ENCODE measurements at regions not wholly inside any gene's neighbourhood (a gene's known extent, or its start where the extent isn't known, plus 50 kb on each side); places are given as distances from the start of the nearest gene placed in this dataset.

DNA sequence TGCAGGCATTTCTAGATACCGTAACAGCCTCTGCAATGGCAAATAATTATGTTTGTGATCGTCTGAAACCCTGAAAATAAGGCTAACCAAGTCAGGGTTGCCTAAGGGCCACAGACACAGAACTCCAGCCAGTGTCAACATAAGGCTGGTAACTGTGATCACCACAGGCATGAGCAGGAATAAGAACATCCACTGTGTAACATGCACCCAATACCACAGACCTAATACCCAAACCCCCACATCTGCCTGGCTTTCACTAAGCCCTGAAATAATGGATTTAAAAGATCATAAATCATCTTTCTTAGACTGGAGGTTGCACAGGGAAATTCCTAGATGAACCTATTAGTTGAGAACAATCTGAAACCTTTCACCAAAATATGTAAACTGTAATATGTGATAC lies 394.5 kb downstream of the NFIB start:
- Histone ChIP-seq H3K4me1 (ENCODE audit: control insufficient read depth, insufficient read depth, low read length) (no peaks in the 10 kb centered on the region; the same call in 1 of the 2 replicates), H3K4me3 (ENCODE audit: low read depth, low read length) (no peak overlapping the region), H3K27ac (ENCODE audit: extremely low read depth, low read depth, low read length) (no peak overlapping the region), H3K36me3 (ENCODE audit: control insufficient read depth in 2 of 2, insufficient read depth in 1 of 2, low read length in 2 of 2) (no peaks in the 10 kb centered on the region), H3K9me3 (ENCODE audit: control insufficient read depth, insufficient read depth, low read depth, low read length) (no peaks in the 10 kb centered on the region)
- POLR2A ChIA-PET = no interaction called here
- CTCF ChIA-PET = interaction anchor here (0.5 to 0.6 kb wide), 2 partner anchors 546 to 885 kb away, joined by 3 read pairs; no protein-coding TSS in a partner anchor
- no peak for TF ChIP-seq ZNF2 (tag by site-specific recombination; IDR thresholded peaks at IDR 0.05)
- TF ChIP-seq ZNF184 (tag by site-specific recombination; IDR thresholded peaks at IDR 0.05) = no peak
- TF ChIP-seq ZNF157 (tag by site-specific recombination; IDR thresholded peaks at IDR 0.05) = no peak

DNA sequence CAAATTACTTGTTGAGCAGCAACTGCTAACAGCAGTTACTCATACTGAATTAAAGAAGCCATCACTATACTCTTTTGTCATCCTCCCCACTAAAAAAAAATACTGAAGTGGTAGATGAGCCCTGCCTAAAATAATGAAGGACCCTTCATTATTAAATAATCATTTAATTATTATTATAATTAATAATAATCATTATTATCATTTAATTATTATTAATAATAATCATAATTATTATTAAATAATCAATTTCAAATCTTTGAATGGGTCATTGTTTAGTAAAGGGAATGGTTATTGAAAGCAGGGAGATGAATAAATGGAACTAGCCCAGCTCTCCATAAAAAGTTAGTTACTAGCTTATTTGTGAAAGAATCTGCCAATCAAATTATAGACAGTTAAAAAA lies 396.4 kb downstream of the NFIB start:
- POLR2A ChIA-PET = no interaction called here
- Histone ChIP-seq H3K4me3 (ENCODE audit: low read depth, low read length) (no peak overlapping the region), H3K36me3 (ENCODE audit: control insufficient read depth in 2 of 2, insufficient read depth in 1 of 2, low read length in 2 of 2) (no peaks in the 10 kb centered on the region), H3K9me3 (ENCODE audit: control insufficient read depth, insufficient read depth, low read depth, low read length) (no peaks in the 10 kb centered on the region), H3K27ac (ENCODE audit: extremely low read depth, low read depth, low read length) (no peak overlapping the region), H3K4me1 (ENCODE audit: control insufficient read depth, insufficient read depth, low read length) (no peaks in the 10 kb centered on the region; the same call in 1 of the 2 replicates)
- TF ChIP-seq ZNF623 (tag by site-specific recombination; IDR thresholded peaks at IDR 0.05) (no peak), ZNF426 (tag by site-specific recombination; IDR thresholded peaks at IDR 0.05) (no peak), HOXC10 (CRISPR knock-in tag; IDR thresholded peaks at IDR 0.05) (no peak)
- CTCF ChIA-PET = no interaction called here

DNA sequence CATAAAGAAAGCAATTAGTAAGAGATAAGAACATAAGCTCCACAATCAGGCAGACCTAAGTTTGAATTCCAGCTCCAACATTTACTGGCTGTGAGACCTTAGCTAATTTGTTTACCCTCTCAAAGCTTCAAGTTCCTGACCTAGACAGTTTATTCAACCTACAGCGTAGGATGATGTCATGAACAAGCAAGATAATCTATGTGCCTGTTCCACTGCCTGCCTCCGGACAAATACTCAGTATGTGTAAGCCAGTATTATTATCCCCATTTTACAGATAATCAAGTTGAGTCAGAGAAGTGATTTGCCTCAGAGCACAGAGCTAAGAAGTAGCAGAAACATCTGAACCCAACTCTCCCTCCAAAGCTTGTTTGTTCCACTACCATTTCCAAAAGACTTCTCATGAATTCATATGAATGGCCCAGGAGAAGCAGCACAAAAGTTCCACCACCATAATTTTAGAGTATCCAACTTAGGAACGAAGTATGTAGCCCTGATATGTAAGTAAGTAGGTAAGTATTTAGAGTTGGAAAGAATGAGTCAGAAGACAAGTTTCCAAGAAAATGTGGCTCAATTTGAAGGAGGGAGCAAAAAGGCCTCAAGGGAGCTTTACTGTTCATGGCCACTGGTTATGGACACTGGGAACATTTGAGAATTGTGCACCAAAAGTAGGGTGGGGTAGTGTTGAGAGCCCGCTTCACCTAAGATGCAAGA lies 398.2 kb downstream of the NFIB start:
- CTCF ChIA-PET = interaction anchor here (1.0 to 1.5 kb wide), 3 partner anchors 27 to 484 kb away, joined by 3 to 4 read pairs (median 3); no protein-coding TSS in a partner anchor
- H3K9me3 ChIP-seq (ENCODE audit: control insufficient read depth, insufficient read depth, low read depth, low read length) = no peaks in the 10 kb centered on the region
- peaks cover 10% of the 10 kb centered on the region for H3K4me1 ChIP-seq (ENCODE audit: control insufficient read depth, insufficient read depth, low read length)
- POLR2A ChIA-PET = interaction anchor here (1.2 kb wide), 1 partner anchor 181 kb away, joined by 4 read pairs; no protein-coding TSS in a partner anchor
- H3K36me3 ChIP-seq (ENCODE audit: control insufficient read depth in 2 of 2, insufficient read depth in 1 of 2, low read length in 2 of 2) = no peaks in the 10 kb centered on the region
- peak overlapping the region; percentile 55; the same call in 1 of the 2 replicates for H3K27ac ChIP-seq (ENCODE audit: extremely low read depth, low read depth, low read length)
- no peak overlapping the region for H3K4me3 ChIP-seq (ENCODE audit: low read depth, low read length)
- TF ChIP-seq ZNF423 (tag by site-specific recombination; IDR thresholded peaks at IDR 0.05) = no peak
- no peak for TF ChIP-seq HOXC10 (CRISPR knock-in tag; IDR thresholded peaks at IDR 0.05)
- no peak for TF ChIP-seq ZNF16 (tag by site-specific recombination; IDR thresholded peaks at IDR 0.05; ENCODE audit: low read depth)
- no peak for TF ChIP-seq ZNF473 (tag by site-specific recombination; IDR thresholded peaks at IDR 0.05)
- TF ChIP-seq, protein P1, sequence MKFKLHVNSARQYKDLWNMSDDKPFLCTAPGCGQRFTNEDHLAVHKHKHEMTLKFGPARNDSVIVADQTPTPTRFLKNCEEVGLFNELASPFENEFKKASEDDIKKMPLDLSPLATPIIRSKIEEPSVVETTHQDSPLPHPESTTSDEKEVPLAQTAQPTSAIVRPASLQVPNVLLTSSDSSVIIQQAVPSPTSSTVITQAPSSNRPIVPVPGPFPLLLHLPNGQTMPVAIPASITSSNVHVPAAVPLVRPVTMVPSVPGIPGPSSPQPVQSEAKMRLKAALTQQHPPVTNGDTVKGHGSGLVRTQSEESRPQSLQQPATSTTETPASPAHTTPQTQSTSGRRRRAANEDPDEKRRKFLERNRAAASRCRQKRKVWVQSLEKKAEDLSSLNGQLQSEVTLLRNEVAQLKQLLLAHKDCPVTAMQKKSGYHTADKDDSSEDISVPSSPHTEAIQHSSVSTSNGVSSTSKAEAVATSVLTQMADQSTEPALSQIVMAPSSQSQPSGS (tag by site-specific recombination; IDR thresholded peaks at IDR 0.05; ENCODE audit: low read depth) = peak; percentile 82
- TF ChIP-seq KLF8 (tag by site-specific recombination; IDR thresholded peaks at IDR 0.05) = peak; percentile 55; the same call in 1 of the 2 replicates
- TF ChIP-seq TCF7L2 (IDR thresholded peaks at IDR 0.05; ENCODE audit: borderline replicate concordance, low read depth, low read length) = no peak
- no peak for TF ChIP-seq ZNF169 (tag by site-specific recombination; IDR thresholded peaks at IDR 0.05)
- TF ChIP-seq ZNF223 (tag by site-specific recombination; IDR thresholded peaks at IDR 0.05) = no peak
- TF ChIP-seq REPIN1 (tag by site-specific recombination; IDR thresholded peaks at IDR 0.05; ENCODE audit: low read depth) = no peak
- TF ChIP-seq WT1 (tag by site-specific recombination; IDR thresholded peaks at IDR 0.05) = no peak
- TF ChIP-seq ZNF248 (tag by site-specific recombination; IDR thresholded peaks at IDR 0.05) = no peak
- peak; percentile 93 for TF ChIP-seq GLIS1 (tag by site-specific recombination; IDR thresholded peaks at IDR 0.05)
- peak; percentile 55; the same call in 1 of the 2 replicates for TF ChIP-seq GLI2 (tag by site-specific recombination; IDR thresholded peaks at IDR 0.05; ENCODE audit: borderline replicate concordance, low read depth)
- TF ChIP-seq ZNF768 (tag by site-specific recombination; IDR thresholded peaks at IDR 0.05) = no peak
- no peak for TF ChIP-seq ZXDB (tag by site-specific recombination; IDR thresholded peaks at IDR 0.05)
- no peak for TF ChIP-seq ZNF114 (tag by site-specific recombination; IDR thresholded peaks at IDR 0.05)
- TF ChIP-seq, protein P2, sequence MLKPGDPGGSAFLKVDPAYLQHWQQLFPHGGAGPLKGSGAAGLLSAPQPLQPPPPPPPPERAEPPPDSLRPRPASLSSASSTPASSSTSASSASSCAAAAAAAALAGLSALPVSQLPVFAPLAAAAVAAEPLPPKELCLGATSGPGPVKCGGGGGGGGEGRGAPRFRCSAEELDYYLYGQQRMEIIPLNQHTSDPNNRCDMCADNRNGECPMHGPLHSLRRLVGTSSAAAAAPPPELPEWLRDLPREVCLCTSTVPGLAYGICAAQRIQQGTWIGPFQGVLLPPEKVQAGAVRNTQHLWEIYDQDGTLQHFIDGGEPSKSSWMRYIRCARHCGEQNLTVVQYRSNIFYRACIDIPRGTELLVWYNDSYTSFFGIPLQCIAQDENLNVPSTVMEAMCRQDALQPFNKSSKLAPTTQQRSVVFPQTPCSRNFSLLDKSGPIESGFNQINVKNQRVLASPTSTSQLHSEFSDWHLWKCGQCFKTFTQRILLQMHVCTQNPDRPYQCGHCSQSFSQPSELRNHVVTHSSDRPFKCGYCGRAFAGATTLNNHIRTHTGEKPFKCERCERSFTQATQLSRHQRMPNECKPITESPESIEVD (tag by site-specific recombination; IDR thresholded peaks at IDR 0.05) = no peak
- TF ChIP-seq ZBTB8A (tag by site-specific recombination; IDR thresholded peaks at IDR 0.05) = no peak
- TF ChIP-seq ZNF416 (tag by site-specific recombination; IDR thresholded peaks at IDR 0.05) = no peak
- TF ChIP-seq ZNF510 (tag by site-specific recombination; IDR thresholded peaks at IDR 0.05; ENCODE audit: insufficient replicate concordance) = no peak
- TF ChIP-seq, protein P3, sequence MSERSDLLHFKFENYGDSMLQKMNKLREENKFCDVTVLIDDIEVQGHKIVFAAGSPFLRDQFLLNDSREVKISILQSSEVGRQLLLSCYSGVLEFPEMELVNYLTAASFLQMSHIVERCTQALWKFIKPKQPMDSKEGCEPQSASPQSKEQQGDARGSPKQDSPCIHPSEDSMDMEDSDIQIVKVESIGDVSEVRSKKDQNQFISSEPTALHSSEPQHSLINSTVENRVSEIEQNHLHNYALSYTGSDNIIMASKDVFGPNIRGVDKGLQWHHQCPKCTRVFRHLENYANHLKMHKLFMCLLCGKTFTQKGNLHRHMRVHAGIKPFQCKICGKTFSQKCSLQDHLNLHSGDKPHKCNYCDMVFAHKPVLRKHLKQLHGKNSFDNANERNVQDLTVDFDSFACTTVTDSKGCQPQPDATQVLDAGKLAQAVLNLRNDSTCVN (tag by site-specific recombination; optimal IDR thresholded peaks at IDR 0.05) = no peak

Data from HEK293 (cell line).